ENCODE measurements at regions not wholly inside any gene's neighbourhood (a gene's known extent, or its start where the extent isn't known, plus 50 kb on each side); places are given as distances from the start of the nearest gene placed in this dataset.

DNA sequence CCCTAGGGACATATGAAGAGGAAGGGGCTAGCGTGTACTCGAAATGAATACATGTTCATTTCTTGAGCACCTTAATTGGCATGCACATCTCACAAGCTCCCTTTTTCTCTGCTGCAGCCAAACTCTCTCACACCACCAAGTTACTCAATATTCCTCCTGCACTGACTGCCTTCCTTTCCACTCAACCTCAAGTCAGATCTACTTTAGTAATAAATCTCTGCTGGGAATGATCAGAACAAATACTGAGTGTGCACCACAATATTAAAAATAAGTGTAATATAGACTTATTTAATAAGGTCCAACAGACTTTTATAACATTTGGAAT, 995.8 kb upstream of the WWC1 start:
- H3K27ac Mint-ChIP-seq, result peak overlapping the region; percentile 86
- DNase-seq (ENCODE audit: low spot score) (no peak), ATAC-seq (no peak)
- TF ChIP-seq NFE2L1 (CRISPR knock-in tag; IDR thresholded peaks at IDR 0.05) (no peak), TEAD4 (CRISPR knock-in tag; IDR thresholded peaks at IDR 0.05) (no peak), JUN (CRISPR knock-in tag; IDR thresholded peaks at IDR 0.05) (no peak), NR3C1 (CRISPR knock-in tag; conservative IDR thresholded peaks at IDR 0.05; ENCODE audit: low read depth) (no peak), KAT7 (CRISPR knock-in tag; IDR thresholded peaks at IDR 0.05; ENCODE audit: borderline replicate concordance) (no peak), GTF2I (CRISPR knock-in tag; conservative IDR thresholded peaks at IDR 0.05) (no peak), TP53 (CRISPR knock-in tag; IDR thresholded peaks at IDR 0.05) (no peak), FOXK1 (CRISPR knock-in tag; IDR thresholded peaks at IDR 0.05) (no peak), FOXP1 (CRISPR knock-in tag; IDR thresholded peaks at IDR 0.05; ENCODE audit: borderline replicate concordance) (no peak), ZNF396 (CRISPR knock-in tag; IDR thresholded peaks at IDR 0.05; ENCODE audit: borderline replicate concordance) (no peak)
- TF ChIP-seq, protein P1, sequence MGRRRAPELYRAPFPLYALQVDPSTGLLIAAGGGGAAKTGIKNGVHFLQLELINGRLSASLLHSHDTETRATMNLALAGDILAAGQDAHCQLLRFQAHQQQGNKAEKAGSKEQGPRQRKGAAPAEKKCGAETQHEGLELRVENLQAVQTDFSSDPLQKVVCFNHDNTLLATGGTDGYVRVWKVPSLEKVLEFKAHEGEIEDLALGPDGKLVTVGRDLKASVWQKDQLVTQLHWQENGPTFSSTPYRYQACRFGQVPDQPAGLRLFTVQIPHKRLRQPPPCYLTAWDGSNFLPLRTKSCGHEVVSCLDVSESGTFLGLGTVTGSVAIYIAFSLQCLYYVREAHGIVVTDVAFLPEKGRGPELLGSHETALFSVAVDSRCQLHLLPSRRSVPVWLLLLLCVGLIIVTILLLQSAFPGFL (CRISPR knock-in tag; IDR thresholded peaks at IDR 0.05; ENCODE audit: borderline replicate concordance), result no peak
- TF ChIP-seq, protein P2, sequence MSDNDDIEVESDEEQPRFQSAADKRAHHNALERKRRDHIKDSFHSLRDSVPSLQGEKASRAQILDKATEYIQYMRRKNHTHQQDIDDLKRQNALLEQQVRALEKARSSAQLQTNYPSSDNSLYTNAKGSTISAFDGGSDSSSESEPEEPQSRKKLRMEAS (CRISPR knock-in tag; IDR thresholded peaks at IDR 0.05), result no peak
- TF ChIP-seq, protein P3, sequence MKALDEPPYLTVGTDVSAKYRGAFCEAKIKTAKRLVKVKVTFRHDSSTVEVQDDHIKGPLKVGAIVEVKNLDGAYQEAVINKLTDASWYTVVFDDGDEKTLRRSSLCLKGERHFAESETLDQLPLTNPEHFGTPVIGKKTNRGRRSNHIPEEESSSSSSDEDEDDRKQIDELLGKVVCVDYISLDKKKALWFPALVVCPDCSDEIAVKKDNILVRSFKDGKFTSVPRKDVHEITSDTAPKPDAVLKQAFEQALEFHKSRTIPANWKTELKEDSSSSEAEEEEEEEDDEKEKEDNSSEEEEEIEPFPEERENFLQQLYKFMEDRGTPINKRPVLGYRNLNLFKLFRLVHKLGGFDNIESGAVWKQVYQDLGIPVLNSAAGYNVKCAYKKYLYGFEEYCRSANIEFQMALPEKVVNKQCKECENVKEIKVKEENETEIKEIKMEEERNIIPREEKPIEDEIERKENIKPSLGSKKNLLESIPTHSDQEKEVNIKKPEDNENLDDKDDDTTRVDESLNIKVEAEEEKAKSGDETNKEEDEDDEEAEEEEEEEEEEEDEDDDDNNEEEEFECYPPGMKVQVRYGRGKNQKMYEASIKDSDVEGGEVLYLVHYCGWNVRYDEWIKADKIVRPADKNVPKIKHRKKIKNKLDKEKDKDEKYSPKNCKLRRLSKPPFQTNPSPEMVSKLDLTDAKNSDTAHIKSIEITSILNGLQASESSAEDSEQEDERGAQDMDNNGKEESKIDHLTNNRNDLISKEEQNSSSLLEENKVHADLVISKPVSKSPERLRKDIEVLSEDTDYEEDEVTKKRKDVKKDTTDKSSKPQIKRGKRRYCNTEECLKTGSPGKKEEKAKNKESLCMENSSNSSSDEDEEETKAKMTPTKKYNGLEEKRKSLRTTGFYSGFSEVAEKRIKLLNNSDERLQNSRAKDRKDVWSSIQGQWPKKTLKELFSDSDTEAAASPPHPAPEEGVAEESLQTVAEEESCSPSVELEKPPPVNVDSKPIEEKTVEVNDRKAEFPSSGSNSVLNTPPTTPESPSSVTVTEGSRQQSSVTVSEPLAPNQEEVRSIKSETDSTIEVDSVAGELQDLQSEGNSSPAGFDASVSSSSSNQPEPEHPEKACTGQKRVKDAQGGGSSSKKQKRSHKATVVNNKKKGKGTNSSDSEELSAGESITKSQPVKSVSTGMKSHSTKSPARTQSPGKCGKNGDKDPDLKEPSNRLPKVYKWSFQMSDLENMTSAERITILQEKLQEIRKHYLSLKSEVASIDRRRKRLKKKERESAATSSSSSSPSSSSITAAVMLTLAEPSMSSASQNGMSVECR (CRISPR knock-in tag; IDR thresholded peaks at IDR 0.05; ENCODE audit: borderline replicate concordance), result no peak
- peak overlapping the region; percentile 9; the same call in 1 of the 2 replicates for H3K4me3 Mint-ChIP-seq
- peaks cover 21% of the 10 kb centered on the region for H3K9me3 Mint-ChIP-seq
- POLR2A ChIA-PET, result no interaction called here
- H3K4me1 Mint-ChIP-seq, result peaks cover 68% of the 10 kb centered on the region
- no peaks in the 10 kb centered on the region; the same call in none of the 2 replicates for H3K27me3 Mint-ChIP-seq (ENCODE audit: low read depth)
- CTCF ChIA-PET, result interaction anchor here (1.0 kb wide), 1 partner anchor 752 kb away, joined by 3 read pairs; no protein-coding TSS in a partner anchor
- H3K36me3 Mint-ChIP-seq, result peaks cover 18% of the 10 kb centered on the region

DNA sequence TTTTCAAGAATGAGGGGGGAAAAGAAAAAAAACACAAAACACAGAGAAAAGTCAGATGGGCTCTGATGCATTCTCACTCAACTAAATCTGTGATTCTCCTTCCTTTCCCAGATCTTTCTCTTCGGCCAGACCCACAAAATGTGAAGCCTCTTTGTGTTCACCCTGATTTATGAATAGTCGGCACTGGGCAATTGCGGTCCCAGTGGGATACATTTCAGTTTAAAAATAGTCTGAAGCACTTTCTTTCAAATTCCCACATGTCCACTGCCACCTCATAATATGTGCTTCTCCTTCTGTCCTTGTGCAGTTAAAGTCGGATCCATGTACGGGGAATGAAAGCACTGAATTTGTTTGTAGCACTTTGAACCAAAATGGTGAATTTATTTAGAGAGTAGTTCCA, 995.4 kb upstream of the WWC1 start:
- Mint-ChIP-seq H3K9me3 (peaks cover 20% of the 10 kb centered on the region), H3K4me3 (peak overlapping the region; percentile 32), H3K27me3 (ENCODE audit: low read depth) (no peaks in the 10 kb centered on the region; the same call in none of the 2 replicates), H3K36me3 (peaks cover 17% of the 10 kb centered on the region), H3K27ac (peak overlapping the region; percentile 75), H3K4me1 (peaks cover 69% of the 10 kb centered on the region)
- POLR2A ChIA-PET, result interaction anchor here (0.7 kb wide), 1 partner anchor 254 kb away, joined by 3 read pairs; no protein-coding TSS in a partner anchor
- ATAC-seq (no peak), DNase-seq (ENCODE audit: low spot score) (no peak)
- CTCF ChIA-PET, result interaction anchor here (1.0 kb wide), 1 partner anchor 751 kb away, joined by 3 read pairs; no protein-coding TSS in a partner anchor
- no peak for TF ChIP-seq NR1H2 (CRISPR knock-in tag; IDR thresholded peaks at IDR 0.05)
- TF ChIP-seq EMX1 (CRISPR knock-in tag; IDR thresholded peaks at IDR 0.05), result no peak
- no peak for TF ChIP-seq NR2C2 (CRISPR knock-in tag; IDR thresholded peaks at IDR 0.05)
- TF ChIP-seq, protein P4, sequence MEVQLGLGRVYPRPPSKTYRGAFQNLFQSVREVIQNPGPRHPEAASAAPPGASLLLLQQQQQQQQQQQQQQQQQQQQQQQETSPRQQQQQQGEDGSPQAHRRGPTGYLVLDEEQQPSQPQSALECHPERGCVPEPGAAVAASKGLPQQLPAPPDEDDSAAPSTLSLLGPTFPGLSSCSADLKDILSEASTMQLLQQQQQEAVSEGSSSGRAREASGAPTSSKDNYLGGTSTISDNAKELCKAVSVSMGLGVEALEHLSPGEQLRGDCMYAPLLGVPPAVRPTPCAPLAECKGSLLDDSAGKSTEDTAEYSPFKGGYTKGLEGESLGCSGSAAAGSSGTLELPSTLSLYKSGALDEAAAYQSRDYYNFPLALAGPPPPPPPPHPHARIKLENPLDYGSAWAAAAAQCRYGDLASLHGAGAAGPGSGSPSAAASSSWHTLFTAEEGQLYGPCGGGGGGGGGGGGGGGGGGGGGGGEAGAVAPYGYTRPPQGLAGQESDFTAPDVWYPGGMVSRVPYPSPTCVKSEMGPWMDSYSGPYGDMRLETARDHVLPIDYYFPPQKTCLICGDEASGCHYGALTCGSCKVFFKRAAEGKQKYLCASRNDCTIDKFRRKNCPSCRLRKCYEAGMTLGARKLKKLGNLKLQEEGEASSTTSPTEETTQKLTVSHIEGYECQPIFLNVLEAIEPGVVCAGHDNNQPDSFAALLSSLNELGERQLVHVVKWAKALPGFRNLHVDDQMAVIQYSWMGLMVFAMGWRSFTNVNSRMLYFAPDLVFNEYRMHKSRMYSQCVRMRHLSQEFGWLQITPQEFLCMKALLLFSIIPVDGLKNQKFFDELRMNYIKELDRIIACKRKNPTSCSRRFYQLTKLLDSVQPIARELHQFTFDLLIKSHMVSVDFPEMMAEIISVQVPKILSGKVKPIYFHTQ (CRISPR knock-in tag; IDR thresholded peaks at IDR 0.05), result no peak
- no peak for TF ChIP-seq TEAD4 (CRISPR knock-in tag; IDR thresholded peaks at IDR 0.05)
- TF ChIP-seq, protein P5, sequence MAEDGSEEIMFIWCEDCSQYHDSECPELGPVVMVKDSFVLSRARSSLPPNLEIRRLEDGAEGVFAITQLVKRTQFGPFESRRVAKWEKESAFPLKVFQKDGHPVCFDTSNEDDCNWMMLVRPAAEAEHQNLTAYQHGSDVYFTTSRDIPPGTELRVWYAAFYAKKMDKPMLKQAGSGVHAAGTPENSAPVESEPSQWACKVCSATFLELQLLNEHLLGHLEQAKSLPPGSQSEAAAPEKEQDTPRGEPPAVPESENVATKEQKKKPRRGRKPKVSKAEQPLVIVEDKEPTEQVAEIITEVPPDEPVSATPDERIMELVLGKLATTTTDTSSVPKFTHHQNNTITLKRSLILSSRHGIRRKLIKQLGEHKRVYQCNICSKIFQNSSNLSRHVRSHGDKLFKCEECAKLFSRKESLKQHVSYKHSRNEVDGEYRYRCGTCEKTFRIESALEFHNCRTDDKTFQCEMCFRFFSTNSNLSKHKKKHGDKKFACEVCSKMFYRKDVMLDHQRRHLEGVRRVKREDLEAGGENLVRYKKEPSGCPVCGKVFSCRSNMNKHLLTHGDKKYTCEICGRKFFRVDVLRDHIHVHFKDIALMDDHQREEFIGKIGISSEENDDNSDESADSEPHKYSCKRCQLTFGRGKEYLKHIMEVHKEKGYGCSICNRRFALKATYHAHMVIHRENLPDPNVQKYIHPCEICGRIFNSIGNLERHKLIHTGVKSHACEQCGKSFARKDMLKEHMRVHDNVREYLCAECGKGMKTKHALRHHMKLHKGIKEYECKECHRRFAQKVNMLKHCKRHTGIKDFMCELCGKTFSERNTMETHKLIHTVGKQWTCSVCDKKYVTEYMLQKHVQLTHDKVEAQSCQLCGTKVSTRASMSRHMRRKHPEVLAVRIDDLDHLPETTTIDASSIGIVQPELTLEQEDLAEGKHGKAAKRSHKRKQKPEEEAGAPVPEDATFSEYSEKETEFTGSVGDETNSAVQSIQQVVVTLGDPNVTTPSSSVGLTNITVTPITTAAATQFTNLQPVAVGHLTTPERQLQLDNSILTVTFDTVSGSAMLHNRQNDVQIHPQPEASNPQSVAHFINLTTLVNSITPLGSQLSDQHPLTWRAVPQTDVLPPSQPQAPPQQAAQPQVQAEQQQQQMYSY (CRISPR knock-in tag; IDR thresholded peaks at IDR 0.05), result no peak
- TF ChIP-seq GRHL2 (CRISPR knock-in tag; IDR thresholded peaks at IDR 0.05; ENCODE audit: insufficient replicate concordance, severe bottlenecking), result no peak
- no peak for TF ChIP-seq TEAD1 (CRISPR knock-in tag; IDR thresholded peaks at IDR 0.05)
- TF ChIP-seq, protein P6, sequence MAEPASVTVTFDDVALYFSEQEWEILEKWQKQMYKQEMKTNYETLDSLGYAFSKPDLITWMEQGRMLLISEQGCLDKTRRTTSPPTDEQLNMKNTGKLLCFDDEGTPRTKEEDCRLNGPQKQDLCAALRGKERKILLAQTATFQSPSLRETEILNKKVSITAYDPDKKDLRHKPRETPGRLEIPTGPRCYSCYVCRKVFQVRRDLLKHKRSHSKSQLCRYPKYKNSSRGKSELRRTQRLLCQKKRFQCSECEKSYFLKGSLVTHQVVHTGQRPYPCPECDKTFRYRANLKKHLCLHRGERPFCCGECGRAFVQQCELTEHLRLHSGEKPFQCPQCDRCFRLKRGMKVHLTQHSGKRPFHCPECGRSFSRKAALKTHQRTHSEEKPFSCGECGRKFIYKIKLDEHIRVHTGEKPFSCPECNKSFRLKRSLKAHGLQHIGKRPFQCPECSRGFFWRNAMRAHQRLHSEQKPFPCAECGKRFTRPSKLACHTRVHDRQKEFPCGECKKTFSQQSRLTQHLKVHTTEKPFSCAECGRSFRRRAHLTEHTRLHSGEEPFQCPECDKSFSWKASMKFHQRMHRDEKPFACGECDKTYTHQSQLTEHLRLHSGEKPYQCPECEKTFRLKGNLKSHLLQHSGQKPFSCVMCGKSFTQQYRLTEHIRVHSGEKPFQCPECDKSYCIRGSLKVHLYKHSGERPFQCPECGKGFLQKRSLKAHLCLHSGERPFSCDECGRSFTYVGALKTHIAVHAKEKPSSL (CRISPR knock-in tag; conservative IDR thresholded peaks at IDR 0.05), result no peak
- TF ChIP-seq ZNF396 (CRISPR knock-in tag; IDR thresholded peaks at IDR 0.05; ENCODE audit: borderline replicate concordance), result no peak
